ENCODE measurements at regions not wholly inside any gene's neighbourhood (a gene's known extent, or its start where the extent isn't known, plus 50 kb on each side); places are given as distances from the start of the nearest gene placed in this dataset.

DNA sequence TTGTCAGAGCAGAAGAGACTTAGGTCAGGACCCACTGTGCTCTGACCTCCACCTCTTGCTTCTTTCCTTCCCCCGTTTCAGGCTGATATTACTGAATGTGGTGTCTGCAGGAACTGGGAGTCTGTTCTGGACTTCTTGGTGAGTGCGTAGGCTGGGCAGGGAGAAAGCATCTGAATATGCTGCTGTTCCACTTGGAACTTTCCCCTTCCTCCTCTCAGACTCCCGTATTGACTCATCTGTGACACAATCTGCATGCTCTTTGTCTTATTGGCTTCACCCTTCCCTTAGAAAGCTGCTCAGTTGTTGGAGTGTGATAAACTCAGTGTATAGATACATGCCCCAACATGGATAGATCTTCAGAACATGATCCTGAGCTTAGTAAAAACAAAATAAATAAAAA is 137.6 kb upstream of the HABP2 start:
- in situ Hi-C loops (cut with HindIII; ENCODE audit: low sequenced_read_pairs), result no loop called here
- DNase-seq (ENCODE audit: low read depth), result no peak

GRCh38 chr10:113420057-113420732 is 132.7 kb upstream of the HABP2 start:
- no peak for DNase-seq (ENCODE audit: low read depth)
- no peak for TF ChIP-seq CTCF (IDR thresholded peaks at IDR 0.05; ENCODE audit: low read depth, low read length, missing control alignments)
- no peak overlapping the region for H3K4me3 ChIP-seq (ENCODE audit: low read depth, low read length)
- in situ Hi-C loops (cut with HindIII; ENCODE audit: low sequenced_read_pairs), result no loop called here

More for the DNA sequence above, 137.6 kb upstream of the HABP2 start:
- no peak for TF ChIP-seq CTCF (IDR thresholded peaks at IDR 0.05; ENCODE audit: low read depth, low read length, missing control alignments)
- no peak overlapping the region for H3K4me3 ChIP-seq (ENCODE audit: low read depth, low read length)

GRCh38 chr10:113420733-113421675 is 131.8 kb upstream of the HABP2 start:
- DNase-seq (ENCODE audit: low read depth), result no peak
- no peak overlapping the region for H3K4me3 ChIP-seq (ENCODE audit: low read depth, low read length)
- in situ Hi-C loops (cut with HindIII; ENCODE audit: low sequenced_read_pairs), result no loop called here
- TF ChIP-seq CTCF (IDR thresholded peaks at IDR 0.05; ENCODE audit: low read depth, low read length, missing control alignments), result no peak

DNA sequence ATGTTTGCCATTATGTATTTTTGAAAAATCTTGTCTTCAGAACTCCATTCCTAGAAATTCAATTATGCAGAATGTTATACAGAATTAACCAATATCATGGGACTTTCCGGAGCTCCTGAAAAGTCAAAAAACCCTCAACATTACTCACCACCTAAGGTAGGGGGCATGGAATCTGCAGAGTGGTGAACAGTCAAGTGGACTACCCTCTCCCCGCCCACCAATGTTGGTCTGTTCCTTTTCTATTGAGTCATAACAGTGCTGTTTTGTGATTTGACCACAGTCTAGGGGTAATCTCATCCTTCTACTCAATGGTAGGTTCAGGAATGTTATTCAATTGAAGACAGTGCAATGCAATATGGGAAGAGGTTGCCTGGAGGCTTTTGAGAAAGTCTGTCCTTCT is 130.5 kb upstream of the HABP2 start:
- in situ Hi-C loops (cut with HindIII; ENCODE audit: low sequenced_read_pairs), result no loop called here
- H3K4me3 ChIP-seq (ENCODE audit: low read depth, low read length), result no peak overlapping the region
- TF ChIP-seq CTCF (IDR thresholded peaks at IDR 0.05; ENCODE audit: low read depth, low read length, missing control alignments), result no peak
- no peak for DNase-seq (ENCODE audit: low read depth)

DNA sequence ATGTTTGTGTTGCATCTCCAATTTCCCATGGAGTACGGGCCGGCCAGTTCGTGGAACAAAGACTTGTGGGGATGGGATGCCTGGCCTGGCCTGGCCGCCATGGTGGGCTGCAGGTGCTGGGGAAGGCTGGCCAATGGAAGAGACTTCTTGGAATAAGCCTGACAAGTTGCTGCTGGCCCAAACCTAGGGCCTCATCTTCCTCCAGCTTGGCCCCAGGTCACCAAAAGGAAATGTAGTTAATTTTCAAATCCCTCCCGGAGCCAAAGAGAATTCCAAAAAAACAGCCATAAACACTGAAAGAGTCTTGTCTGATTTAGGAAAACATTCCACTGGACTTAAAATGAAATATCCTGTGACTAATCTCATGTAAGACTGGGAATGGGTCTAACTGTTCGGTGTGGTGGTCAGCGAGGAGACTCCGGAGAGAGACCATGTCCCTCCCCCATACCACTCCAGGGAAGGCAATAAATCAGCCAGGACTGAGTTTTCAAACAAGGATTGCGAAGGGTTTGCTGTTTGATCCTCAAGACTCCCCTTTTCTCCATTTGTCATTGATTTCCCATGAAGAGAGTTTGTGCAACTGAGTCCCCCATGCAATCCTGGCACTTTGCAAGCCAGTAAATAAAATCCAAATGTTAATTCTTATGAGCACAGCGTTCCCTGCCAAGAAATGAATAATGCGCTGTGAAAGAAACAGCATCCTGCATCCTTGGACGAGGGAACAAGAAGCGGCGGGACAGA is 128.7 kb upstream of the HABP2 start:
- no peak overlapping the region for H3K4me3 ChIP-seq (ENCODE audit: low read depth, low read length)
- no peak for DNase-seq (ENCODE audit: low read depth)
- in situ Hi-C loops (cut with HindIII; ENCODE audit: low sequenced_read_pairs), result no loop called here
- no peak for TF ChIP-seq CTCF (IDR thresholded peaks at IDR 0.05; ENCODE audit: low read depth, low read length, missing control alignments)

- TF ChIP-seq CTCF (IDR thresholded peaks at IDR 0.05; ENCODE audit: low read depth, low read length, missing control alignments), result no peak
- no peak for DNase-seq (ENCODE audit: low read depth)
- in situ Hi-C loops (cut with HindIII; ENCODE audit: low sequenced_read_pairs), result no loop called here
- H3K4me3 ChIP-seq (ENCODE audit: low read depth, low read length), result no peak overlapping the region
Observed at GRCh38 chr10:113425008-113425407, 127.8 kb upstream of the HABP2 start.

Measured in astrocyte of the cerebellum (primary cell).